ENCODE measurements at regions not wholly inside any gene's neighbourhood (a gene's known extent, or its start where the extent isn't known, plus 50 kb on each side); places are given as distances from the start of the nearest gene placed in this dataset.
"Not testable (repeated sequence)": the region's sequence is repeated elsewhere in the genome, so short reads cannot be mapped to it uniquely, and the experiment has no call there.

GRCh38 chr4:9532134-9532862, 88.1 kb downstream of the DEFB131A start:
- peak overlapping the region; percentile 75 for H2AFZ ChIP-seq (ENCODE audit: low read depth, low read length)
- DNase-seq (ENCODE audit: low read depth) = peak; percentile 4
- H3K4me1 ChIP-seq (ENCODE audit: insufficient read depth, low read length); H3K9me3 Mint-ChIP-seq (ENCODE audit: unreplicated experiment); H3K4me1 Mint-ChIP-seq (ENCODE audit: low read depth, unreplicated experiment); H4K20me1 ChIP-seq (ENCODE audit: insufficient read depth, low read length); H3K79me2 ChIP-seq (ENCODE audit: insufficient read depth, low read length); H3K27ac Mint-ChIP-seq (ENCODE audit: unreplicated experiment); H3K27me3 ChIP-seq (ENCODE audit: insufficient read depth, low read length); H3K36me3 Mint-ChIP-seq (ENCODE audit: low read depth, unreplicated experiment); H3K9me3 ChIP-seq (ENCODE audit: insufficient read depth, low read depth, low read length); FAIRE-seq; H3K36me3 ChIP-seq (ENCODE audit: insufficient read depth, low read length); H3K27ac ChIP-seq (ENCODE audit: low read depth, low read length): not testable (repeated sequence)
- Mint-ChIP-seq H3K4me3 (ENCODE audit: unreplicated experiment) (peak overlapping the region; percentile 84), H3K27me3 (ENCODE audit: low read depth, unreplicated experiment) (peaks cover 42% of the 10 kb centered on the region)
- H3K4me3 ChIP-seq (ENCODE audit: insufficient read depth, low read depth, low read length) = peak overlapping the region; percentile 28
- peak overlapping the region; percentile 84 for H3K4me2 ChIP-seq (ENCODE audit: low read length)
- H3K9ac ChIP-seq (ENCODE audit: low read length) = peak overlapping the region; percentile 54

- H3K4me3 ChIP-seq (ENCODE audit: insufficient read depth, low read depth, low read length); H3K9ac ChIP-seq (ENCODE audit: low read length); H3K9me3 Mint-ChIP-seq (ENCODE audit: unreplicated experiment); H3K4me1 Mint-ChIP-seq (ENCODE audit: low read depth, unreplicated experiment); FAIRE-seq; H3K4me2 ChIP-seq (ENCODE audit: low read length); H3K4me1 ChIP-seq (ENCODE audit: insufficient read depth, low read length); H4K20me1 ChIP-seq (ENCODE audit: insufficient read depth, low read length); H2AFZ ChIP-seq (ENCODE audit: low read depth, low read length); H3K36me3 ChIP-seq (ENCODE audit: insufficient read depth, low read length); H3K79me2 ChIP-seq (ENCODE audit: insufficient read depth, low read length); H3K27ac ChIP-seq (ENCODE audit: low read depth, low read length); H3K9me3 ChIP-seq (ENCODE audit: insufficient read depth, low read depth, low read length); H3K27ac Mint-ChIP-seq (ENCODE audit: unreplicated experiment); H3K36me3 Mint-ChIP-seq (ENCODE audit: low read depth, unreplicated experiment); DNase-seq (ENCODE audit: low read depth); H3K27me3 ChIP-seq (ENCODE audit: insufficient read depth, low read length): not testable (repeated sequence)
- H3K27me3 Mint-ChIP-seq (ENCODE audit: low read depth, unreplicated experiment) = peaks cover 37% of the 10 kb centered on the region
- H3K4me3 Mint-ChIP-seq (ENCODE audit: unreplicated experiment) = peak overlapping the region; percentile 84
Observed at GRCh38 chr4:9532863-9533192, 88.6 kb downstream of the DEFB131A start.

- not testable (repeated sequence) for H2AFZ ChIP-seq (ENCODE audit: low read depth, low read length); H3K4me1 Mint-ChIP-seq (ENCODE audit: low read depth, unreplicated experiment); H3K79me2 ChIP-seq (ENCODE audit: insufficient read depth, low read length); DNase-seq (ENCODE audit: low read depth); H4K20me1 ChIP-seq (ENCODE audit: insufficient read depth, low read length); H3K9me3 Mint-ChIP-seq (ENCODE audit: unreplicated experiment); H3K27me3 ChIP-seq (ENCODE audit: insufficient read depth, low read length); H3K4me3 Mint-ChIP-seq (ENCODE audit: unreplicated experiment); H3K4me3 ChIP-seq (ENCODE audit: insufficient read depth, low read depth, low read length); H3K9ac ChIP-seq (ENCODE audit: low read length); H3K36me3 Mint-ChIP-seq (ENCODE audit: low read depth, unreplicated experiment); FAIRE-seq; H3K4me1 ChIP-seq (ENCODE audit: insufficient read depth, low read length); H3K36me3 ChIP-seq (ENCODE audit: insufficient read depth, low read length); H3K9me3 ChIP-seq (ENCODE audit: insufficient read depth, low read depth, low read length); H3K27ac ChIP-seq (ENCODE audit: low read depth, low read length); H3K4me2 ChIP-seq (ENCODE audit: low read length)
- Mint-ChIP-seq H3K27ac (ENCODE audit: unreplicated experiment) (peak overlapping the region; percentile 62), H3K27me3 (ENCODE audit: low read depth, unreplicated experiment) (peaks cover 12% of the 10 kb centered on the region)
Observed at GRCh38 chr4:9537101-9537500, 92.9 kb downstream of the DEFB131A start.

GRCh38 chr4:9539939-9540520, 95.8 kb downstream of the DEFB131A start:
- not testable (repeated sequence) for H3K4me3 Mint-ChIP-seq (ENCODE audit: unreplicated experiment); H3K4me3 ChIP-seq (ENCODE audit: insufficient read depth, low read depth, low read length); H3K4me1 Mint-ChIP-seq (ENCODE audit: low read depth, unreplicated experiment); H3K4me2 ChIP-seq (ENCODE audit: low read length); H3K36me3 ChIP-seq (ENCODE audit: insufficient read depth, low read length); H3K27me3 Mint-ChIP-seq (ENCODE audit: low read depth, unreplicated experiment); H3K36me3 Mint-ChIP-seq (ENCODE audit: low read depth, unreplicated experiment); H3K27ac Mint-ChIP-seq (ENCODE audit: unreplicated experiment); H3K27me3 ChIP-seq (ENCODE audit: insufficient read depth, low read length); FAIRE-seq; H3K4me1 ChIP-seq (ENCODE audit: insufficient read depth, low read length); H4K20me1 ChIP-seq (ENCODE audit: insufficient read depth, low read length); H3K9ac ChIP-seq (ENCODE audit: low read length); H3K9me3 ChIP-seq (ENCODE audit: insufficient read depth, low read depth, low read length); H3K27ac ChIP-seq (ENCODE audit: low read depth, low read length); H3K79me2 ChIP-seq (ENCODE audit: insufficient read depth, low read length); DNase-seq (ENCODE audit: low read depth); H3K9me3 Mint-ChIP-seq (ENCODE audit: unreplicated experiment); H2AFZ ChIP-seq (ENCODE audit: low read depth, low read length)

GRCh38 chr4:9541388-9541915, 97.2 kb downstream of the DEFB131A start:
- not testable (repeated sequence) for H3K36me3 Mint-ChIP-seq (ENCODE audit: low read depth, unreplicated experiment); H3K27ac Mint-ChIP-seq (ENCODE audit: unreplicated experiment); H3K4me1 Mint-ChIP-seq (ENCODE audit: low read depth, unreplicated experiment); H3K27me3 ChIP-seq (ENCODE audit: insufficient read depth, low read length); H3K36me3 ChIP-seq (ENCODE audit: insufficient read depth, low read length); H3K27ac ChIP-seq (ENCODE audit: low read depth, low read length); H2AFZ ChIP-seq (ENCODE audit: low read depth, low read length); H4K20me1 ChIP-seq (ENCODE audit: insufficient read depth, low read length); H3K79me2 ChIP-seq (ENCODE audit: insufficient read depth, low read length); H3K27me3 Mint-ChIP-seq (ENCODE audit: low read depth, unreplicated experiment); H3K9me3 Mint-ChIP-seq (ENCODE audit: unreplicated experiment); H3K4me3 Mint-ChIP-seq (ENCODE audit: unreplicated experiment); DNase-seq (ENCODE audit: low read depth); H3K4me2 ChIP-seq (ENCODE audit: low read length); H3K4me3 ChIP-seq (ENCODE audit: insufficient read depth, low read depth, low read length); H3K4me1 ChIP-seq (ENCODE audit: insufficient read depth, low read length); H3K9me3 ChIP-seq (ENCODE audit: insufficient read depth, low read depth, low read length); FAIRE-seq; H3K9ac ChIP-seq (ENCODE audit: low read length)

GRCh38 chr4:9544851-9545250, 100.6 kb downstream of the DEFB131A start:
- not testable (repeated sequence) for H3K27me3 Mint-ChIP-seq (ENCODE audit: low read depth, unreplicated experiment); H3K79me2 ChIP-seq (ENCODE audit: insufficient read depth, low read length); H4K20me1 ChIP-seq (ENCODE audit: insufficient read depth, low read length); H3K36me3 ChIP-seq (ENCODE audit: insufficient read depth, low read length); FAIRE-seq; H3K27me3 ChIP-seq (ENCODE audit: insufficient read depth, low read length); H3K4me1 ChIP-seq (ENCODE audit: insufficient read depth, low read length); H3K9me3 ChIP-seq (ENCODE audit: insufficient read depth, low read depth, low read length); H3K9ac ChIP-seq (ENCODE audit: low read length); DNase-seq (ENCODE audit: low read depth); H3K27ac ChIP-seq (ENCODE audit: low read depth, low read length); H2AFZ ChIP-seq (ENCODE audit: low read depth, low read length); H3K4me2 ChIP-seq (ENCODE audit: low read length); H3K27ac Mint-ChIP-seq (ENCODE audit: unreplicated experiment); H3K4me3 Mint-ChIP-seq (ENCODE audit: unreplicated experiment); H3K36me3 Mint-ChIP-seq (ENCODE audit: low read depth, unreplicated experiment); H3K4me1 Mint-ChIP-seq (ENCODE audit: low read depth, unreplicated experiment); H3K9me3 Mint-ChIP-seq (ENCODE audit: unreplicated experiment); H3K4me3 ChIP-seq (ENCODE audit: insufficient read depth, low read depth, low read length)
